ENCODE measurements at regions not wholly inside any gene's neighbourhood (a gene's known extent, or its start where the extent isn't known, plus 50 kb on each side); places are given as distances from the start of the nearest gene placed in this dataset.

DNA sequence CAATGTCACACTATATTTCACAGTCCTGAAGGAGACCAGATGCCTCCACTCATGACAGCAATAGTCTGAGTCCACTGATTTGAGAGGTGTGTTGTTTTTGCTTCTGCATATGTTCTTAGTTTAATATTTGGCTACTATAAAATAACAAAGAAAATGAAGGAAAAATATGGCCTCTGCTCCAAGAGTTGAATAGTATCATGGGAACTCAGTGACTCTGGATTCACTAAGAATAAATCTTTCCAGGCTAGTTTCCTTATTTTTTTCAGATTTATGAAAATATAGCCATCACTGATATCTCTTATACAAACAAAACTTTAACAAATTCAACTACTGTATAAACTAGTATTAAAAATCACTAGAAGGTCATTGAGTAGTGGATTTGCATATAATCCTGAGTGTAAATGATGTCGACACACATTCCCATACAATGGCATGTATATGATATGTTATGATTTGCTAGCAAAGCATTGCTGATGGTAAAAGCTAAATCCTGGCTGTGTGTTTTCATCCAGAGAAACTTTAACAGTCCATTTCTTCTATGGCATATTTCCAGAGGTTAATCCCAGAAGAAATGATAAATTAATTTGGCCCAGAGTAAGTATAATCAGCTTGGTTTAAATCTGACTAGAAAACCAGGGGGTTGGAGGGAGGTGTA, 66.0 kb upstream of the VIPR2 start (continued):
- TF ChIP-seq, protein P1, sequence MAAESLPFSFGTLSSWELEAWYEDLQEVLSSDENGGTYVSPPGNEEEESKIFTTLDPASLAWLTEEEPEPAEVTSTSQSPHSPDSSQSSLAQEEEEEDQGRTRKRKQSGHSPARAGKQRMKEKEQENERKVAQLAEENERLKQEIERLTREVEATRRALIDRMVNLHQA (CRISPR knock-in tag; IDR thresholded peaks at IDR 0.05) = no peak
- no peak for TF ChIP-seq MBD4 (IDR thresholded peaks at IDR 0.05; ENCODE audit: borderline replicate concordance, low read length)
- no peak for TF ChIP-seq MXD4 (CRISPR knock-in tag; IDR thresholded peaks at IDR 0.05)
- no peak for TF ChIP-seq TAF15 (IDR thresholded peaks at IDR 0.05; ENCODE audit: low read depth, low read length, poor library complexity, severe bottlenecking)
- no peak for TF ChIP-seq ZNF775 (CRISPR knock-in tag; IDR thresholded peaks at IDR 0.05; ENCODE audit: borderline replicate concordance)

DNA sequence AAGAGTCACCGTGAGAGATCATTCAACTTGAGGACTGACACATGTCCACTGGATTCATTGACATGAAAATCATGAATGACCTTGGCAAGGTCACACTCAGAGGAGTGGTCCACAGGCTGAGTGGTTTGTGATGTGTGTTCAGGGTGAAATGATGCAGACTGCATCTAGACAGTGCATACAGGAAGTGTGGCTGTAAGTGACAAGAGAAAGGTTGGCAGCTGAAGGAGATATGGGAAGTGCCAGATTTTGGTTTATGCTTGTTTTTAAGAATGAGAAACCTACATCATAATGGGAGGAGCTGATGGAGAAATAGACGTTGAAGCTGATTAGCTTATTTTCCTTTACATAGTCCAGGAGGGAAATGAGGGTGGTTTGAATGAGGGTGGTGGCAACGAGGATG, 64.8 kb upstream of the VIPR2 start:
- in situ Hi-C loops (cut with HindIII; ENCODE audit: extremely low pct_ligation_motif_present, low pct_unique_long_range_greater_than_20kb) (no loop called here), intact Hi-C loops (cut with micrococcal nuclease; ENCODE audit: unreplicated experiment) (no loop called here)
- TF ChIP-seq ETV5 (CRISPR knock-in tag; IDR thresholded peaks at IDR 0.05; ENCODE audit: borderline replicate concordance) = no peak
- no peak for TF ChIP-seq NFE2L1 (CRISPR knock-in tag; IDR thresholded peaks at IDR 0.05; ENCODE audit: borderline replicate concordance)
- TF ChIP-seq ZNF432 (CRISPR knock-in tag; IDR thresholded peaks at IDR 0.05; ENCODE audit: borderline replicate concordance) = no peak
- TF ChIP-seq HNRNPL (IDR thresholded peaks at IDR 0.05; ENCODE audit: low read depth, low read length) = no peak
- DNase-seq (ENCODE audit: low spot score) (no peak), FAIRE-seq (no peak), ATAC-seq (no peak)
- Histone ChIP-seq H3K4me3 (replicated peaks in 1 of 3; ENCODE audit: insufficient read depth in 1 of 3, low read depth in 2 of 3, low read length in 3 of 3) (no peak overlapping the region), H3K9ac (ENCODE audit: insufficient read depth, low read depth, low read length) (no peak overlapping the region), H3K79me2 (ENCODE audit: insufficient read depth, low read length) (no peaks in the 10 kb centered on the region), H3K9me3 (ENCODE audit: low read length) (no peaks in the 10 kb centered on the region), H2AFZ (ENCODE audit: low read length) (no peak overlapping the region), H3K27me3 (ENCODE audit: control insufficient read depth in 1 of 2, insufficient read depth in 2 of 2, low read length in 2 of 2) (peaks cover 0 to 26% of the 10 kb centered on the region in 2 experiments; a peak in 2 of 5 replicates), H3K4me1 (ENCODE audit: insufficient read depth, low read length) (no peaks in the 10 kb centered on the region), H4K20me1 (ENCODE audit: insufficient read depth, low read length) (no peaks in the 10 kb centered on the region), H3K36me3 (replicated peaks in 1 of 2; ENCODE audit: control insufficient read depth in 1 of 2, insufficient read depth in 2 of 2, low read length in 2 of 2) (no peaks in the 10 kb centered on the region), H3K27ac (ENCODE audit: extremely low read length, insufficient read depth, low read length) (no peak overlapping the region), H3K4me2 (ENCODE audit: low read depth, low read length) (no peak overlapping the region)
- WGBS (ENCODE audit: low lambda C conversion rate) = 12% methylated on average over 3 of the region's 3 CpGs
- BruUV-seq (replicated peaks) = no TSS peak
- ChIA-PET CTCF (ENCODE audit: low intra/inter-chr PET ratio, low total read pairs) (no interaction called here), POLR2A (no interaction called here)
